NOMO-1 treated with DMSO at 0.1 percent for 48 hours (cell line): ENCODE measurements at regions not wholly inside any gene's neighbourhood (a gene's known extent, or its start where the extent isn't known, plus 50 kb on each side); places are given as distances from the start of the nearest gene placed in this dataset.

Experiments used
- DNase-seq: peaks from one replicate; lab custom pipeline; 2025; ENCODE audit not compliant: unreplicated experiment; lab: John Stamatoyannopoulos, UW

GRCh38 chr3:168341192-168341815 lies 245.6 kb upstream of the GOLIM4 start:
- no peak for DNase-seq

GRCh38 chr3:168338161-168338560 lies 242.4 kb upstream of the GOLIM4 start:
- no peak for DNase-seq

- DNase-seq, result no peak
These were observed 240.6 kb upstream of the GOLIM4 start for GRCh38 chr3:168336276-168336675.

GRCh38 chr3:168333410-168333935 lies 237.7 kb upstream of the GOLIM4 start:
- no peak for DNase-seq

- DNase-seq, result no peak
These were observed 236.0 kb upstream of the GOLIM4 start for GRCh38 chr3:168331756-168332155.

GRCh38 chr3:168330983-168331382 lies 235.3 kb upstream of the GOLIM4 start:
- no peak for DNase-seq

GRCh38 chr3:168327856-168328255 lies 232.1 kb upstream of the GOLIM4 start:
- DNase-seq, result no peak

- no peak for DNase-seq
These were observed 230.0 kb upstream of the GOLIM4 start for GRCh38 chr3:168325684-168326083.

GRCh38 chr3:168322941-168323340 lies 227.2 kb upstream of the GOLIM4 start:
- no peak for DNase-seq

- no peak for DNase-seq
These were observed 218.4 kb upstream of the GOLIM4 start for GRCh38 chr3:168314166-168314565.

GRCh38 chr3:168312984-168313383 lies 217.3 kb upstream of the GOLIM4 start:
- DNase-seq, result no peak

GRCh38 chr3:168307893-168308292 lies 212.2 kb upstream of the GOLIM4 start:
- no peak for DNase-seq

GRCh38 chr3:168295027-168295426 lies 199.3 kb upstream of the GOLIM4 start:
- no peak for DNase-seq

GRCh38 chr3:168292296-168292695 lies 196.6 kb upstream of the GOLIM4 start:
- DNase-seq, result no peak

- DNase-seq, result no peak
These were observed 193.8 kb upstream of the GOLIM4 start for GRCh38 chr3:168289471-168290008.

- no peak for DNase-seq
These were observed 193.0 kb upstream of the GOLIM4 start for GRCh38 chr3:168288511-168289401.

GRCh38 chr3:168285506-168285905 lies 189.8 kb upstream of the GOLIM4 start:
- DNase-seq, result no peak

GRCh38 chr3:168284728-168285127 lies 189.0 kb upstream of the GOLIM4 start:
- no peak for DNase-seq

- no peak for DNase-seq
These were observed 179.9 kb upstream of the GOLIM4 start for GRCh38 chr3:168275662-168276061.

GRCh38 chr3:168273917-168274316 lies 178.2 kb upstream of the GOLIM4 start:
- DNase-seq, result no peak

GRCh38 chr3:168273036-168273435 lies 177.3 kb upstream of the GOLIM4 start:
- DNase-seq, result no peak
